Stimulated activated CD4-positive, alpha-beta T cell treated with anti-CD3 and anti-CD28 coated beads, Interleukin-12 subunit alpha, Interleukin-12 subunit beta, amount 100 ng/mL, for 48 hours (primary cell): ENCODE measurements at regions not wholly inside any gene's neighbourhood (a gene's known extent, or its start where the extent isn't known, plus 50 kb on each side); places are given as distances from the start of the nearest gene placed in this dataset.
"Not testable (repeated sequence)": the region's sequence is repeated elsewhere in the genome, so short reads cannot be mapped to it uniquely, and the experiment has no call there.

Experiments used
- DNase-seq, 3 donors: peaks; one replicate each; pipeline ENCODE4 v3.0.0-alpha.2; 2020; ENCODE audit warnings: low read depth in 2 of 3, low spot score in 1 of 3

GRCh38 chr7:112592565-112593263, 111.9 kb downstream of the LSMEM1 start:
- not testable (repeated sequence) for DNase-seq

- DNase-seq, result no peak
These were observed 113.6 kb downstream of the LSMEM1 start for GRCh38 chr7:112594397-112594796.

- DNase-seq, result no peak
These were observed 115.5 kb downstream of the LSMEM1 start for GRCh38 chr7:112596260-112596659.

DNA sequence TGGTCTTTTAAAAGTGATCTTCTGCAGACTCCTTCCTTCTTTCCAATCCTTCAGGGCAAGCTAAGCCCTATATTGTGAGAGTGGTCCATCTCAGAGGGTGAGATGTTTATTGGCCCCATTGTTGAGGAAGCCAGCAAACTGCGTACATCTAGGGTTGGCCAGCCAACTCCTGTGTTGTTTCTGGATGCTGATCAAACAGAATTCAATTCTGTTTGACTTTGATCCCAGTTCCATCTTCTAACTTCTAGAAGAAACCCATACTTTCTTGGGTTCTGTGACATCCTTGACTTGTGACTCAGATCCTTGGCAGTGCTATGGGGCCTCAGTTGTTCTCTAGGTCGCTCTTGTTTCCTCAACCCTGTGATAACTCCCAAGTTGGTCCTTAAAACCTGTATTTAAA, 116.2 kb downstream of the LSMEM1 start:
- DNase-seq, result no peak

- DNase-seq, result no peak
These were observed 122.9 kb downstream of the LSMEM1 start for GRCh38 chr7:112603673-112604072.

GRCh38 chr7:112610636-112611035, 129.8 kb downstream of the LSMEM1 start:
- no peak for DNase-seq

GRCh38 chr7:112615701-112616100, 134.9 kb downstream of the LSMEM1 start:
- DNase-seq, result no peak

DNA sequence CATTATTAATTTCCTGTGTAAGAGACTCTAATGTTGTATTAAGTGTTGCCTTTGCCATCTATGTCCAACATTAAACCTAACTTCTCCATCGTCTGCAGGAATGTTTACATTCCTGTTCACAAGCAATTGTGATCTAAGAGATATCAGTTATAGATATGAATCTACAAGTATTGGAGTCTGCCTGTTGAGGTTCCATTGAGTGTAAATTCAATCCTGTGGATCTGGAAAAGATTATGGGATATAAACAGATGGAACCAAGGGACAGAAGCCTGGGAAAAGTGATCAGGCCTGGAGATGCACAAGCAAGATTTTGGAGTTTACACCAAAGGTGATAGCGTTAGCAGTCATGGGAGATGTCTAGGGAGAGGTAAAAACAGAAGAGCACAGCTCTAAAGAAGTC, 135.5 kb downstream of the LSMEM1 start:
- no peak for DNase-seq

DNA sequence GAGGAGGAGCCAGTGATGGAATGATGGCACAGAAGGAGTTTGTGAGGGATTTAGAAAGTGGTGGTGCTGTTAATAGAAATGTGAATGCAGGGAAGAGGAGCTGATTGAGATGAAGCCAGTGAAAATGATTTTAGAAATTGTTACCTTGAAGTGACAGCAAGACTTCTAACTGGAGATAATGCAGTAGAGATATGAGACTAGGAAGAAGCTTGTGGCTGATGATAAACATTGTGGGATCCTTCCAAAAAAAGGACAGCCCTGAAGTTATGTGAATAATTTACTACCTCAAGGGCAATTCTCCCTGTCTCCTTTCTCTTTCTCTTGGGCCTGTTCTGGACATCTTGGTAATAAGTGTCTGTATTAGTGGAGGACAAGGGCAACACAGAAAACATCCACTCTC, 138.6 kb downstream of the LSMEM1 start:
- no peak for DNase-seq

DNA sequence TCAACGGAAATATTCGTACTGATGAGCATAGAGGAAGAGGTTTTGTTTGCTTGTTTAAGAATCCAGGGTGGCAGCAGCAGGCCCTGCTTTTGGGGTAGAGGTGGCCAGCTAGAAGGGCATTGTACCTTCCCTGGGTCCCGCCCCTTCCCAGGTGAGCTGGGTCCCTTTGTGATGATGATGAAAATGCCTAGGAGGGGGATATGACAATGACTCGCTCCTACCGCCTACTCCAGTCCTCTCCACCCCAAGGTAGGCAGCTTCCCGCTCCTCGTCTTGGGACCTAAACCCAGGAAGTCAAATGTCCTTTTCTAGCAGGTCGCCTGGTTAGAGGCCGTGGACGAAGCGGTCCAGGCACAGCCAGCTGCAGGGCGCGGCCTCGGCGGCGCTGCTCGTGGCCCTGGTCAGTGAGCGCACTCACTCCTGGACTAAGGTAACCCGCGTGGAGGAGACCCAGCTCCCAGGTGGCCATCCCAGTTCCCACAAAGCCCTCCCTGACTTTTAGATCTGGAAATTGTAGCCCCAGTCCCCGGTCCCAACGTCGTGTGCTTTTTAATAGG, 141.4 kb downstream of the LSMEM1 start:
- no peak for DNase-seq

DNA sequence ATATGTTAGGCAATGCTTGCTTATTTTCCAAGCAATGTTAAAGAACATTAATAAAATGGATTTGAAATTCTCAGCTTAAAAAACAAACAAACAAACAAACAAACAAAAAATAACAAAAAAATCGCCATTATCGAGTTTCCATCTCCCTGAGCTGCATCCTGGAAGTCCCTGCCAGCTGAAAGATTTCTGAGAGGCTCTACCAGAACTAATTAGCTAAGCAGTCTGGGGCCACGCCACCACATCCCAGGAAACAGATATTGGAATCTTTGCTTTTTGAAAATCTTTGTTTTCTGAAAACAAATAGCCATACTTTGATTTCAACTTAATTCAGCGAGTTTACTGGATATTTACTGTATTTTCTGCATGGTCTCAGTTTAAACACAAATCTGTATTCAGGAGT, 143.6 kb downstream of the LSMEM1 start:
- DNase-seq, result no peak

DNA sequence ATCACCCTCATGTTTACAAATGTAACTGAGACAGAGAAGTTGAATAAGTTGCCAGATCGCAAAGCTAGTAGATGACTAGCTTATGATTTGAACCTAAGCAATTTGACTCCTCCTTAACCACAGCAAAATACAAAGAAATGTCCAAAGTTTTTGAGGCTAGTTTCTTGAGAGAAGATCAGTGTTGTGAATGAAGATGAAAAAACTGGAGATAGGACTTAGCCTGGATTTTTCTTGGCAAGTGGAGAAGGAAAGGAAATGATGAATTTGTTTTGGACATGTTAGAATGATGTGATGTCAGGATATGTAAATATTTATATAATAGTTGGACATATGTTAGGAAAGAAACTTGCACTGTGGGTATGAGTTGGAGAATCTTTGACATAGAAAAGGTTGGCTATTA, 149.8 kb downstream of the LSMEM1 start:
- no peak for DNase-seq

DNA sequence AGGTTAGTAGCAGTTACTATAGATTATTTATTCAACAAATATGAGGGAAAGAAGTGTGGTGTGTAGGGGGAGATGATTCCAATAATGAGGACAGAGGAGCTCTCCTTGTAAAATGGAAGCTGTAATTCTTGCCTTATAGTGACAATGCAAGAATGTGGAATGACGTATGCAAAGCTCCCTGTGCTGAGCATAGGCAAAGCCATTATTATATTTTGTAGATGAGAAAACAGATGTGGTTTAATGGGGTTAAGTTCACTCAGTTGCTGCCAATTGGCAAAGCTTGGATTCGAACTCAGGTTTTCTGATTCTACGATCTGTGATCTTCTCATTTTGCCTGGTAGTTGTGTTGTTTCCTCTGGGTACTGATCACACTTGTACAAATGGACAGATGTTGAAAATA, 153.3 kb downstream of the LSMEM1 start:
- no peak for DNase-seq

DNA sequence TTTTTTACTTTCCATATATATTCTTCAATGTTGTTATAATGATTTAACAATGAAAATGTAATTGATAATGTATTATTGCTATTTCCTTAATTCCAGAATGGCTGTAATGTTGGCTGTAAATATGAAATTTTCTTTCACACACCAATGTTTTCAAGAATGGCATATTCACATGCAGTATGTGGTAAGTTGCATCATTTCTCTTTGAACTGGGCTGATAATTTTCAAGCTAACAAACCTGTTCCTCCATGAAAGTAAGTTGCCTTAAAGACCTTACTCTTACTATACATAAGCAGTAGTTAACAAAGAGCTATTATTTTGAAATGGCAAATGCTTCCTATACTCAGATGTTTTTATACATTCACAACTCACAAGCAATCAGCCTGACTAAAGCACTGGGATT, 154.5 kb downstream of the TMEM168 start:
- no peak for DNase-seq

DNA sequence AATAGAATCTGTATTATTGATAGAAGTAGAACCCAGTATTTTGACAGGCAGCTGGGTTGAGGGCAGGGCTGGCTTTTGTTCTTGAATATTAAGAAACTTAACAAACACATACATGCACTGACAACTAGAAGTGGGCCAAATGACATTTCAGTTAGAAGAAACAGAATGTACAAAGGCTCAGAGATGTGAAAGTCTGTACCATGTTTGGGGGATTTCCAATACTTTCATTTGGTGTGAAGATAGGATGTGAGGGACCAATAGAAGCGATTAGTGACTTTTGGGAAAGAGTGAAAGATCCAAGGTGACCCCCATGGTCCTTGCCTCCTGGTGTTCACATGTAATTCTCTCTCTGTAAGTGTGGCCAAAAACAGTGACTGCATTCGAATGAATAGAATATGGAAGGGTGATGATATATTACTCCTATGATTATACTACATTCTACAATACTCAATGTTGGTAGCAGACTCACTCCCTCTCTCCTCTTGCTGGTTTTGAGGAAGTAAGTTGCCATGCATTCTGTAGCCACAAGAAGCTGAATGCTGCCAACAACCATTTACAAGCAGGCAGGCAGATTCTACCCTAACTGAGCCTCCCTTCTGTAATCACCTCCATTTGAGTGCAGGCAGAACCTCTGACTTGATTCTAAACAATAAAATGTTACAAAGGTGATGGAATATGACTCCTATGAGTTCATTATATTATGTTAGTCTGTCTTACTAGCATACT, 151.4 kb downstream of the TMEM168 start:
- DNase-seq, result no peak

GRCh38 chr7:112640685-112641084, 149.5 kb downstream of the TMEM168 start:
- DNase-seq, result no peak

DNA sequence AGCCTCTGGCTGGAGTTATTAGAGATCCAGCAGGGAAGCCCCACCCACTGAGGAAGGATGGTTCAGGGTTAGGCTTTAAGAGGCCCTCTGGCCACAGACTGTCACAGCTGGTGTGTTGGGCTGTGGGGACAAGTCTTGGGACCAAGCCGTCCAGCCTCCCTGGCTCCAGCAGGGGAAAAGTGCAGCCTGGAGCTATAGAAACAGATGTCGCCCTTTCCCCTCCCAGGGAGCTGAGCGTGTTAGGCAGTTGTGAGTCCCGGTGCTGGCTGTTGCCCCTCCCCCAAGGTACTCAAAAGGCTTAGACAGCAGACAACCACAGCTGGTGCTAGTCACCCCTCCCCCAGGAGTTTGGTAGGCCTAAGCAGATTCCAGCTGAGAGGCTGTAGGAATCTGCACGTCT, 143.4 kb downstream of the TMEM168 start:
- no peak for DNase-seq

DNA sequence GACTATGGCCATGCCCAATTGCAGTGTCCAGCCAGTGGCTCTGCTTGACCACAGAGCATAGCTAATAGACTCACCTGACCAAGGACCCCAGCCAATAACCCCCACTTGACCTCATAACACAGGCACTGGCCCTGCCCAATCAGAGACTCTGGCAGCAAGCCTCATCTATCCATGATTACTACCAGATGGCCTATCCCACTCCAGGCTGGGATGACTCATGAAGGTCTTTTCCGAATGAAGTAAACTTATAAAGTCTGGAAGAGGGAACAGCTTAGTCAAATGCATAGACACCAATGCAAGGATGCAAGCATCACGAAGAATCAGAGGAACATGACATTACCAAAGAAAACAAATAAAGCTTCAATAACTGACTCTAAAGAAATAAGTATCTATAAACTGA, 141.4 kb downstream of the TMEM168 start:
- DNase-seq, result no peak

GRCh38 chr7:112649560-112649959, 140.6 kb downstream of the TMEM168 start:
- DNase-seq, result no peak

- DNase-seq, result no peak
These were observed 135.6 kb downstream of the TMEM168 start for GRCh38 chr7:112654322-112655216.

DNA sequence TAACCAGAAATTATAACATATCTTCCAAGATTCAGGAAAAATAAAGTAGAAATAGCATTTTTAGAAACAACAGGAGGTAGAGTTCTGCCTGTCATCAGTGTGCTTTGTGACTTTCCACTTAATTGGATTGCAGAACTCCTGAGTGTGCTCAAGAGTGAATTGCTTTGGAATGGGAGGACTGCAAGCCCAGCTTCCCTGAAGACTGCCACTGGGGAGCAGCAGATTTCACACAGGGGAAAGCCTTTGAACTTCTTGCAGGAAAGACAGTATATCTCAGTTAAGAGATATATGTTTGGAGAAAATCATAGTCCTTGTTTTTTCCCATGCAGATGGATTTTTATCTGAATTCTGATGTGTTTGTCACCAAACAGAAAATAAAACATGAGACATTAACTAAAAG, 124.5 kb downstream of the TMEM168 start:
- no peak for DNase-seq

DNA sequence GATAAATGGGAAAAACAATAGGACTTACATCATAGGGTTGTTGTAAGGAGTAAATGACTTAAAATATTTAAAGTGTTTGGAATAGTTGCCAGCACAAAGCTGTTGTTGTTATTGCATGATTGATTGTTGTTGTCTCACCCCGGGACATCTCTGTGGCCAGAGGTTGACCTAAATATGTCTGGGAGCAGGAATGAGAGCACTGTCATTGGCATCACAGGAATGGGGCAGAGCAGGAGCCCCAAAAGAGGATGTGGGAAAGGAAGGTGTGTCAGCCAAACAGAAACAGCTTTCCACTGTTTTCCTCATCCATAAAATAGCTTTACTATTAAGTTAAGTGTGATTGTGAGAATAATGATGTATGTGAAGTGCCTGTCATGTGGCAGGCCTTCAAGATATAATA, 121.6 kb downstream of the TMEM168 start:
- no peak for DNase-seq
